Lower leg skin (tissue), 4 donors: ENCODE measurements at regions not wholly inside any gene's neighbourhood (a gene's known extent, or its start where the extent isn't known, plus 50 kb on each side); places are given as distances from the start of the nearest gene placed in this dataset.

Experiments
- DNase-seq, 2 donors: peaks; one replicate each; pipeline ENCODE4 v3.0.0-alpha.2; 2019; ENCODE audit warnings: low spot score in 2 of 2
- H3K4me3 ChIP-seq: fragments of 200-600 bp; sonication (generic); 2 replicates; pipeline ENCODE4 v1.5.1; 2017; ENCODE audit warnings: mild to moderate bottlenecking, low read depth; ENCODE audit not compliant: poor library complexity, severe bottlenecking
- CTCF ChIP-seq, 3 donors: fragments of 450-650 bp; IDR thresholded peaks; one replicate each; pipeline ENCODE4 v1.5.1; 2016; ENCODE audit warnings: antibody characterized with exemption in 3 of 3, mild to moderate bottlenecking in 3 of 3, moderate library complexity in 2 of 3
- POLR2A ChIP-seq, 2 donors: fragments of 450-650 bp; IDR thresholded peaks; one replicate each; pipeline ENCODE4 v1.6.1; 2016 to 2017; ENCODE audit warnings: antibody characterized with exemption in 2 of 2, mild to moderate bottlenecking in 1 of 2, moderate library complexity in 1 of 2
- WGBS, 2 donors: methylation state at CpG; one replicate each; pipeline ENCODE4 v1.1.5; 2018; 5-methylcytosine and 5-hydroxymethylcytosine counted together
- intact Hi-C: fragments of 100-400 bp; cut with DNase I; formaldehyde crosslinking; loops from one replicate; pipeline ENCODE4 v1.15.0; 2023; ENCODE audit warnings: low total_unique reads

- TF ChIP-seq POLR2A (IDR thresholded peaks at IDR 0.05) (no peak), CTCF (IDR thresholded peaks at IDR 0.05) (no peak)
- intact Hi-C loops, result no loop called here
- 59 to 62% methylated on average over 5 of the region's 5 CpGs for whole genome bisulfite sequencing, 2 donors
- no peak for DNase-seq
- no peak overlapping the region for H3K4me3 ChIP-seq
Observed at GRCh38 chr4:32735856-32736590, 2015.9 kb downstream of the PCDH7 start.

- no peak for DNase-seq
- H3K4me3 ChIP-seq, result no peak overlapping the region
- no peak for TF ChIP-seq CTCF (IDR thresholded peaks at IDR 0.05)
- no peak for TF ChIP-seq POLR2A (IDR thresholded peaks at IDR 0.05)
- WGBS, 2 donors, result 63 to 73% methylated on average over 2 of the region's 2 CpGs
- intact Hi-C loops, result no loop called here
Observed at GRCh38 chr4:32744211-32744610, 2024.0 kb downstream of the PCDH7 start.

GRCh38 chr4:32745351-32745750, 2025.2 kb downstream of the PCDH7 start:
- TF ChIP-seq POLR2A (IDR thresholded peaks at IDR 0.05), result no peak
- TF ChIP-seq CTCF (IDR thresholded peaks at IDR 0.05), result no peak
- DNase-seq, result no peak
- no peak overlapping the region for H3K4me3 ChIP-seq
- intact Hi-C loops, result no loop called here
- WGBS, 2 donors, result 79 to 93% methylated on average over 1 of the region's 1 CpG

GRCh38 chr4:32748061-32748460, 2027.9 kb downstream of the PCDH7 start:
- no peak overlapping the region for H3K4me3 ChIP-seq
- 94% methylated on average over 13 of the region's 13 CpGs for WGBS, 2 donors
- TF ChIP-seq CTCF (IDR thresholded peaks at IDR 0.05) (no peak), POLR2A (IDR thresholded peaks at IDR 0.05) (no peak)
- no peak for DNase-seq
- intact Hi-C loops, result no loop called here

GRCh38 chr4:32748498-32748897, 2028.3 kb downstream of the PCDH7 start:
- TF ChIP-seq CTCF (IDR thresholded peaks at IDR 0.05) (no peak), POLR2A (IDR thresholded peaks at IDR 0.05) (no peak)
- WGBS, 2 donors, result 89 to 90% methylated on average over 9 of the region's 9 CpGs
- intact Hi-C loops, result no loop called here
- H3K4me3 ChIP-seq, result no peak overlapping the region
- DNase-seq, result no peak

GRCh38 chr4:32752962-32753361, 2032.8 kb downstream of the PCDH7 start:
- whole genome bisulfite sequencing, 2 donors, result 79 to 83% methylated on average over 4 of the region's 4 CpGs
- no peak for DNase-seq
- no peak overlapping the region for H3K4me3 ChIP-seq
- intact Hi-C loops, result no loop called here
- no peak for TF ChIP-seq CTCF (IDR thresholded peaks at IDR 0.05)
- TF ChIP-seq POLR2A (IDR thresholded peaks at IDR 0.05), result no peak
